ENCODE measurements at regions not wholly inside any gene's neighbourhood (a gene's known extent, or its start where the extent isn't known, plus 50 kb on each side); places are given as distances from the start of the nearest gene placed in this dataset.

- no peak for TF ChIP-seq CTCF (conservative IDR thresholded peaks at IDR 0.05; ENCODE audit: low read length)
- TF ChIP-seq EZH2phosphoT487 (IDR thresholded peaks at IDR 0.05; ENCODE audit: borderline replicate concordance), result no peak
Observed at GRCh38 chr20:39941245-39941644, 747.8 kb downstream of the MAFB start.
